Muscle of back (tissue), 3 donors: ENCODE measurements at regions not wholly inside any gene's neighbourhood (a gene's known extent, or its start where the extent isn't known, plus 50 kb on each side); places are given as distances from the start of the nearest gene placed in this dataset.

Source experiments
- DNase-seq, 3 donors: peaks; one replicate each; pipeline versions ENCODE4 v3.0.0 to v3.0.0-alpha.2; 2013

DNA sequence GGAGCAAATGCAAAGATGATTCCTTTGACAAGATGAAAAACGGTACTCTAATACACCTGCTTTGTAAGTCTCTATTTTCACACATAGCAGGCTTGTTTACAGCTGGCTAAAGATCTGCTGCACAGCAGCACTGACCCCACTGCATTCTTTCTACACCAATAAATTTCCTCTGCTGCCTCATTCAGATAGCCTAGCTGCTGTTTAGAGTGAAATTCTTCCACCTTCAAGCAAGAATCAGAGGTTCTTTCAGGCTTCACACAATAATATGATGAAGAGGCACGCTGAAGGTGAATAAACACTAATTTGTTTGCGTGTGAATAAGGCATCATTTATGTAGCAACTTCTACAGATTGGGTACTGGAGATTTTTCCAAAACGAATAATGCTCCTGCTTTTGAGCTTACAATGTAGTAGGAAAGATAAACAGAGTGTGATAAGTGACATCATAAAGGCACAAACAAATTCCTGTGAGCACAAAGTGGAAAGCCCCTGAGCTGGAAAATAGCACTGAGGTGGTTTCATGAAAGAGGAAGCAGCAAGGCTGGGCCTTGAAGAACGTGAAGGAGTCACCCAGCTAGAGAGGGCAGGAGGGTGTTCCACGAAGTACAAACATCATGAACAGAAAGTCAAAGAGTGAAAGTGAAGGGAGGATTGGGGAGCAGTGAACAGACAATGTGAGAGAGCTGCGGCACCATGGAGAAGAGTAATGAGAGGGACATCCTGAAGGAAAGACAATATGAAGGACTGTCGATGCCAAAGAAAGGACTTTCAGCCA is 543.4 kb downstream of the CD83 start:
- DNase-seq: no peak

DNA sequence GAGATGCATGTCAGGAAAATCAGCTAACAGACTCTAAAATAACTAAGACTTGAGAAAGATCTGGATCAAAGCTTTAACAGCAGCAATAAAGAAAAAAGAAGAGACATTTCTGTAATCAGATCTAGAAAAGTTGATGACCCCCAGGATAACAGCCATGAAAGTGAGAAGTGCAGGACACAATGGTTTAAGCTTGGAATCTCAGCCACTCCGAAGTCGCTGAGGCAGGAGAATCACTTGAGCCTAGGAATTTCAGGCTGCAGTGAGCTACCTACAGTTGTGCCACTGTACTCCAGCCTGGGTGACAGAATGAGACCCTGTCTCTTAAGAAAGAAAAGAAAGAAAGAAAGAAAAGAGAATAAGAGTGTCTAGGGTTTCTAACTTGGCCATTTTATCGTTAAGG is 544.1 kb downstream of the CD83 start:
- no peak for DNase-seq

DNA sequence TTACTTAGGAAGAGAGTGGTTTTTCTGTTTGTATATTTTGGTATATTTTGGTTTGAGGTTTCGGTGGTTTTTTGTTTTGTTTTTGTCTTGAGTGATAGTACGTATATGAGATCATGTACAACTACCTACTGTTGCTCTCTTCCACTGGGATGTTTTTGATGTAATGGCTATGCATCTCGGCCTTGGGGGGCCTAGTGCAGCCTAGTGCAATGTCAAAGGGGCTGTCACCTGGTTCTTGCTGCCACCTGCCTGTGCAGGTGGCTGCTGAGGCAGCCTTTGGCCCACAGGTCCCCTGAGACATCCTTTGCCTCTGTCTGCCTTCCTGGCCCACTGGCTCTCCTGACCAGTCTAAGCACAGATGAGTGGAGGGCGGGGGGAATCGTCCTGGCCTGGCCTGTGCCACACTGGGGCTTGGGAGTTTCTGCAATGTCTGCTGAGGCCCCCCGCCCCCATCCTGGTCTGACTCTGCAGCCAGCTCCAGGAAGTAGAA is 546.6 kb downstream of the CD83 start:
- DNase-seq: no peak

DNA sequence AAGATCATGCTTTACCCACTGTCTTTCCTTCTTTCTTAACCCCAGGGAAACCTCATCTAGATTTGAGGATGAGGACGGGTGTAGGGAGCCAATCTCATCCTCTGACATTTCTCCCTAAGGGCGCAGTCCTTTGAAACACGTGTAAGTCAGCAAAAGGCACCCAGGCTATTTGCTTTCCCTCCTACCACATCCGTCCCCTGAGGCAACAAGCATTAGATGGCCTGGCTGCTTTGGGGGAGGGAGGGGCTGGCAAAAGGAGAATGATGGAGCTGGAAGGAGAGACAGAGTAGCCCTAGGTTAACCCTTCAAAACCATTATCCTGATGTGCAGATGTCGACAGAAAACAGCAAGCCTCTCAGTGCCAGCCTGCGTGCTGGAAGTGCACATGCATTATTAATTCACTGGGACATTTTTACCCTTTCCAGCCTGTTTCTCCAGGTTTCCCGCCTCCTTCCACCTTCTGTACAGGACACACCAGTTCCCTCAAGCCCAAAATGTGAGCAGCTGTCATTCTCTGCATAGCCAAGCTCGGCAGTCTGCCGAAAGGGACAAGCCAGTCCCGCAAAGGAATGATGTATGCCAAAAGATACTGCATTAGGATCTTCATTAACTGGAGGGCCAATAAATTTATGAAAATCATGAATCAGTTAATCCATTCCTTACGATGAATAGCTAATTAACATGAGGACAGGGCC is 547.2 kb downstream of the CD83 start:
- DNase-seq: no peak

DNA sequence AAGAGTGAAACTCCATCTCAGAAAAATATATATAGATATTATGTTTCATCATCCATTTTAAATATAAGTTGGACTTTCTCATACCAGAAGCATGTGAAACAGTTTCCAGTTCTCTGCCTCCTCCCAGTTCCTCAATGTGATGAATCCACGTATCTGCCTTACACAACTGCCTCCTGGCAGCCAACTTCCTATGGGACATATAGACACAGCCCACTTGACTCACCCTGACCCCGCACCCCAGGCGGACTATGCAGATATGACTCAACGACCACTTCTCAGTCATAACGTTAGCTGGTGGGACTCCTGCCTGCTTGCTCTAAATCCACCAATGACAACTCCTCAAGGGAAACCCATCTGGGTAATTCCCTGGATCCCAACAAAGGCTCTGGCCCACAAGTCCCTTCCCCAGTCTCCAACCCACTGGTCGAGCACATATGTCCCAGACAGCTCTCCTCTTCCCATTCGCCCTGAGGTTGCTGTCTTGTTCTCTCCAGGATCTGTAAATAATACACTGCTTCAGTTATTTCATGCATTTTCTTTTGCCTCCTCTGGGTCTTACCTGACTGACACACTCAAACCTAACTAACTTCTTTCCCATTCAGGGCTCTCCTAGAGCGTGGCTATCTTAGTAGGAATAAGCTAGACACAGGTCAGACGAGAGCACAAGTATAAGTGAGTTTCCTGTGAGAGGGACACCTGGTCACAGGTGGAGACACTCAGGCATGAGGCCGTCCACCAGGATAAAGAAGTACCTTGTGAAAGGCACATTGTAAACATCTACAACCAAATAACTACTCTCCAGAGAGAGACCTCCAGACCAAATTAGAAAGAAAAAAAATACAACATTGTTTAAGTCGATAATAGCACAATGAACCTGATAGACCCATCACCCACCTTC is 548.5 kb downstream of the CD83 start:
- DNase-seq: peak in 2 of 3 donors; percentile 27 to 94

DNA sequence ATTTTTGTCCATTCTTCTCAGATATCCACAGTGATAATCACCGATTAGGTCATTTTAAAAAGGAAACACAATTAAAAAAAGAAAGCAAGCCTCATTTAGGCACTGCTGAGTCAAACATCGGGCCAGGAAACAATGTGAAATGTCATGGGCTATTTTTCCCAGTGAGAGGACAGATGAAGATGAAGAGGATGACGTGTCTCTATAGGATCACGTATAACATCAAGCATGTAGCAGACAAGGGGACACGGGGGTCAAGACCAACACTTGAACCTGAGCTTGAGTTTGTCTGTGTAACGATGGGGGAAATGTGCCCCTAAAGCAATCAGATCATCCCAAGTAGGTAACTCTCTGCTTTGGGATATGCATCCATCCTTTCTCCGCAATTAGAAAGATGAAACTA is 553.2 kb downstream of the CD83 start:
- DNase-seq: no peak

DNA sequence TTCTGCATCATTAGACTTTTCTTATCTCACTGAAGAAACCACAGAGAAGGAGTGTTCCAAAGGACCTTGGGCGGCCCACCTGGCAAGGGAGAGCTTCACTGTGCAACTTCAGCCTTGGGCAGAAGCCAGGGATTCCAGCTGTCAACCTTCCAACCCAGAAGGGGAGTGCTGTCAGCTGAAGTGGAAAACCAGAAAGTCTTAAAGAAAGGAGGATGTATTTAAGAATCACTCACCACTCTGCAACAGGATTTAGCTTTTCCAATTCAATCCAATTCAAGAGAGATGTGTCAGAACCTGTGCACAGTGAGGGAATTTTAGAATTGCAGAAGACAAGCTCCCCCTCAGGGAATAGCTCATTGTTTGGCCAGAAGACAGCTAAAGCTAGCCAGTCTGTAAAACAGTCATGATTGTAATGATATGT is 553.7 kb downstream of the CD83 start:
- DNase-seq: peak; percentile 51 to 71 (median 70)

GRCh38 chr6:14671937-14672336 is 554.4 kb downstream of the CD83 start:
- DNase-seq: no peak

GRCh38 chr6:14673201-14673600 is 555.6 kb downstream of the CD83 start:
- peak in 1 of 3 donors; percentile 35 for DNase-seq

GRCh38 chr6:14674458-14674857 is 556.9 kb downstream of the CD83 start:
- DNase-seq: no peak

- no peak for DNase-seq
These were observed 557.5 kb downstream of the CD83 start for GRCh38 chr6:14674867-14675648.

GRCh38 chr6:14676064-14676463 is 558.5 kb downstream of the CD83 start:
- DNase-seq: peak in 1 of 3 donors; percentile 38

DNA sequence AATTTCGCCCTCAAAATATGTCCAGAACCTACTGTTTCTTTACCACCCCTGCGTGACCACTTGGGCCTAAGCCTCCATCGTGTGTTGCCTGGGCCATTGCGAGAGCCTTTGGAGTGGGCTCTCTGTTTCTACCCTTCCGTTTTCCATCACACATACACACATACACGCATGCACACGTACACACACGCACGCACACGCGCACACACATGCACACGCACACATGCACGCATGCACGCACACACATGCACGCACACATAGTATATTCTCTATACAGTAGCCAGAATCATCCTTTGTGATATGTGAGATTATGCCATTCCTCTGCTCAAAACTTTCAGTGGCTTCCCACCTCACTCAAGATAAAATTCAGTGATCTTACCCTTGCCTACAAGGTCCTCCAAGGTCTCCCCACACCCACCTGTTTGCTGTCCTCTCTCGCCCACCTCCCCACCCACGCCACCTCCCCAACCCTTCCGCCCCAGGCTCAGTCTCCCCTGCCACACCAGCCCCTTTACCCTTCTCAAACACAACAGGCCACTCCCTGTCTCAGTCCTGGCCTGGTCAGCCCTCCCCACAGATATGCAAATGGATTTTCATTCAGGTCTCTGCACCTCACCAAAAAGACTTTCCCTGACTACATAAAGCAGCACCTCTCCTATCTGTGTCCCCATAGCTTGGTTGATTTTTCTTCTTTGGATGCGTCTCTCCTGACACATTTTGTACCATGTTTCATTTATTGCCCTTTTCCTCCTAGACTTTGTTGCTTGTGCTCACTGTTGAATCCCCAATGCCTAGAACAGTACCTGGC is 559.6 kb downstream of the CD83 start:
- DNase-seq: no peak

DNA sequence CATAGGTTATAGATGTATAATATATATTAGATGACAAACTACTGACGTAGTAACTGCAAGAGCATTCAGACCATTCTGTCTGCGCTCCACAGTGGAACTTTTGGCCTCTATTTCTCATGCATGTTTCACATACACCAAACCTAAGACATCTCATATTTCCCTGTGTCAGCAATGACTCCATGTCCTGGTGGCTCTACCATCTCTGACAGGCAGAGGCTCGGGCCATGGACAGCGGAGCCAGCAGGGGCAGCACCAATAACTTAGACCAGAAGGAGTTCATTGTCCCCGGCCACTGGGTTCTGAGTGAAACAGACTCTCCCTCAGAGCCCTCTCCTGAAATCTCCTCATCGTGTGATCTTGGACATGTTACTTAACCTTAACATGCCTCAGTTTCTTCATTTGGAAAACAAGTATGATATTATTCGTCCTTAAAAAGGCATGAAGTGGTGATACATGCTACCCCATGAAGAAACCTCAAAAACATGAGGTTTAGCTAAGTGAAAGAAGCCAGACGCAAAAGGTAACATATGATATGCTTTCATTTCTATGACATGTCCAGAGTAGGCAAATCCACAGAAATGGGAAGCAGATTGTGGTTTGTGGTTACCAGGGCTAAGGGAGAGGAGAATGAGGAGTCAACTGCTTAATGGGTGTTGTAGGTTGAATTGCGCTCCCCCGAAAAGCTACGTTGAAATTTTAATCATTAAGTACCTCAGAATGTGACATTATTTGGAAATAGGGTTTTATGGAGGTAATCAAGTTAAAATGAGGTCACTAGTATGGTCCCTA is 564.0 kb upstream of the JARID2 start:
- peak in 1 of 3 donors; percentile 13 for DNase-seq

- peak in 1 of 3 donors; percentile 40 for DNase-seq
These were observed 563.1 kb upstream of the JARID2 start for GRCh38 chr6:14682812-14683211.

DNA sequence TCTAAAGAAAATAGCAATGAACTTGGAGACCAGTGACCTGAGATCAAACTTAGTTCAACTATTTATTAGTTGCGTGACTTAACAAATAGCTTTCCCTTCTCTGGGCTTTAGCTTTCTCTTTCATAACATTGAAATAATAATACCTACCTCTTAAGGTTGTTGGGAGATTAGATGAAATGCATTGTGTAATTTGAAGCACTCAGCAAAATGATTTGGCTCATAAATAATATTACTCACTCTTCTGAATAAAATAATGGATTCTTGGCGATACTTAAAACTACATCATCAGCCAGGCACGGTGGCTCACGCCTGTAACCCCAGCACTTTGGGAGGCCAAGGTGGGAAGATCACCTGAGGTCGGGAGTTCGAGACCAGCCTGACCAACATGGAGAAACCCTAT is 556.2 kb upstream of the JARID2 start:
- DNase-seq: no peak

DNA sequence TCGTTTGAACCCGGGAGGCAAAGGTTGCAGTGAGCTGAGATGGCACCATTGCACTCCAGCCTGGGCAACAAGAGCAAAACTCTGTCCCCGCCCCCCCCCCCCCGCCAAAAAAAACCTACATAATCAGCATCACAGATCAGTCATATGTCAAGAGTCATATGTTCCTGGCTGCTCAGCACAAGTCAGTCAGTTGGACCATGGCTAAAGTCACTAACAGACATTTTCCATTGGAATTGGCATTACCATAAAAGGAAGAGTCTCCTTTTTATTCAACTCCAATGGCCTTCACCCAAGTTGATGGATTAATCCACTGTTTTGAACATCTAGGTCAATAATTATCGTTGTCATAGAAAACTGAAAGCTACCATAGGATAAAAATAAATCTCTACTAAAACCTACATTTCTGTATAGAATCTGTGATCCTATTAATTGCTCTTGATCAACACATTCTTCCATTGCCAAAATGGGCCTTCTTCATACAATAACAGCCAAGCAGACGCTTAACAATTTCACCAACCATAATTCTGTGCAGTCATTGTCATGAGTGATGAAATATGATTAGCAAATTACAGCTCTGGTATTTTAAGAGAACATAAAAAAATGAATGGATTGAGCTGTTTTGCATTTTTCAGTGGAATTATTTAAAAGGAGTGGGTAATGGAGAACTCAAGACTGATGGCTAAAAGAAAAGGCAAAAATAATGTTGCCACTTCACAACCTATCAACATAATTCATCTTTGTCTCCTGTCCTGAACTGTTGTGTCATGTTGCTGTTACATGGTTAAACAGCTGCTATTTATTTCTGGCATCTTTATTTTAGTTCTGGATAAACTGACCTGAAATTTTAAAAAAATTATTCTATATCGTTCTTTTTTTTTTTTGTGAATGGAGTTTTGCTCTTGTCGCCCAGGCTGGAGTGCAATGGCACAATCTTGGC is 555.5 kb upstream of the JARID2 start:
- DNase-seq: no peak

- no peak for DNase-seq
These were observed 553.7 kb upstream of the JARID2 start for GRCh38 chr6:14692208-14692607.
